T-helper 2 cell treated with Interferon-gamma antibody and Interleukin-4, amounts not matched to agents 5 μg/mL and 100 μg/mL, for 36 hours (primary cell): ENCODE measurements at regions not wholly inside any gene's neighbourhood (a gene's known extent, or its start where the extent isn't known, plus 50 kb on each side); places are given as distances from the start of the nearest gene placed in this dataset.

ENCODE experiments used
- DNase-seq: peaks from one replicate; pipeline ENCODE4 v3.0.0; 2021; ENCODE audit warnings: low spot score
- H3K27ac Mint-ChIP-seq: one replicate; pipeline ENCODE4 v1.8.0; 2021; ENCODE audit warnings: mild to moderate bottlenecking, mixed read lengths
- H3K27me3 Mint-ChIP-seq: one replicate; pipeline ENCODE4 v1.8.0; 2021; ENCODE audit warnings: low read depth, mixed read lengths
- H3K36me3 Mint-ChIP-seq: one replicate; pipeline ENCODE4 v1.8.0; 2021; ENCODE audit warnings: low read depth, mixed read lengths
- H3K4me1 Mint-ChIP-seq: one replicate; pipeline ENCODE4 v1.8.0; 2021; ENCODE audit warnings: low read depth, mixed read lengths
- H3K4me3 Mint-ChIP-seq: one replicate; pipeline ENCODE4 v1.8.0; 2022; ENCODE audit warnings: mild to moderate bottlenecking, moderate library complexity, mixed read lengths
- H3K9me3 Mint-ChIP-seq: one replicate; pipeline ENCODE4 v1.8.0; 2021; ENCODE audit warnings: mixed read lengths

DNA sequence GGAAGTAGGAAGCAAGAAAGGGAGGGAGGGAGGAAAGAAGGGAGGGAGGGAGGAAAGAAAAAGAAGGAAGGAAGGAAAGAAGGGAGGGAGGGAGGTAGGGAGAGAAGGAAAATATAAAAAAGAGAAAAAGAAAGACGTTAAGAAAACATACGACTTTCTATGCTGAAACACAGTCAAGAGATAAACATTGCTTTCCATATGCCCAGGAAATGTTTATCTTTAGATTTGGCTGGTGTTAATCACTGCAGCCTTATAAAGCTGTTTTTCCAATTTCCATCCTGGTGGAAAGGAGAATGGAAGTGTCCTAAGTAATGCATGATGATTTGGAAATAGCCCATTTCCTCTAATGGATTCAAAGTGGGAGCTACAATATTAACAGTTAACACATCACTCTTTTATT is 524.3 kb downstream of the MTRR start:
- Mint-ChIP-seq H3K4me3 (no peak overlapping the region), H3K27ac (no peak overlapping the region), H3K27me3 (no peaks in the 10 kb centered on the region), H3K4me1 (no peaks in the 10 kb centered on the region), H3K9me3 (peaks cover 4% of the 10 kb centered on the region), H3K36me3 (no peaks in the 10 kb centered on the region)
- DNase-seq: no peak

- H3K36me3 Mint-ChIP-seq: no peaks in the 10 kb centered on the region
- no peak overlapping the region for H3K4me3 Mint-ChIP-seq
- H3K9me3 Mint-ChIP-seq: peaks cover 4% of the 10 kb centered on the region
- DNase-seq: no peak
- H3K4me1 Mint-ChIP-seq: no peaks in the 10 kb centered on the region
- no peak overlapping the region for H3K27ac Mint-ChIP-seq
- no peaks in the 10 kb centered on the region for H3K27me3 Mint-ChIP-seq
Observed at GRCh38 chr5:8394965-8395364, 526.0 kb downstream of the MTRR start.

- Mint-ChIP-seq H3K36me3 (no peaks in the 10 kb centered on the region), H3K27me3 (no peaks in the 10 kb centered on the region), H3K4me3 (no peak overlapping the region), H3K27ac (no peak overlapping the region), H3K9me3 (no peaks in the 10 kb centered on the region), H3K4me1 (no peaks in the 10 kb centered on the region)
- no peak for DNase-seq
Observed at GRCh38 chr5:8396246-8396645, 527.3 kb downstream of the MTRR start.

- Mint-ChIP-seq H3K9me3 (no peaks in the 10 kb centered on the region), H3K27ac (no peak overlapping the region)
- DNase-seq: no peak
Observed at GRCh38 chr5:8396756-8397155, 527.8 kb downstream of the MTRR start.

GRCh38 chr5:8399471-8399870 is 530.5 kb downstream of the MTRR start:
- no peak overlapping the region for H3K27ac Mint-ChIP-seq
- H3K27me3 Mint-ChIP-seq: no peaks in the 10 kb centered on the region
- H3K4me3 Mint-ChIP-seq: no peak overlapping the region
- no peaks in the 10 kb centered on the region for H3K36me3 Mint-ChIP-seq
- H3K4me1 Mint-ChIP-seq: no peaks in the 10 kb centered on the region
- no peaks in the 10 kb centered on the region for H3K9me3 Mint-ChIP-seq
- no peak for DNase-seq

More at GRCh38 chr5:8396756-8397155, 527.8 kb downstream of the MTRR start:
- no peak overlapping the region for H3K4me3 Mint-ChIP-seq
- H3K4me1 Mint-ChIP-seq: no peaks in the 10 kb centered on the region
- no peaks in the 10 kb centered on the region for H3K36me3 Mint-ChIP-seq
- no peaks in the 10 kb centered on the region for H3K27me3 Mint-ChIP-seq

GRCh38 chr5:8408258-8408657 is 539.3 kb downstream of the MTRR start:
- Mint-ChIP-seq H3K36me3 (no peaks in the 10 kb centered on the region), H3K27ac (no peak overlapping the region), H3K9me3 (peaks cover 11% of the 10 kb centered on the region), H3K27me3 (no peaks in the 10 kb centered on the region), H3K4me1 (no peaks in the 10 kb centered on the region), H3K4me3 (no peak overlapping the region)
- DNase-seq: no peak

GRCh38 chr5:8410618-8411017 is 541.7 kb downstream of the MTRR start:
- DNase-seq: no peak
- H3K27ac Mint-ChIP-seq: no peak overlapping the region
- no peak overlapping the region for H3K4me3 Mint-ChIP-seq
- H3K9me3 Mint-ChIP-seq: peaks cover 23% of the 10 kb centered on the region
- H3K36me3 Mint-ChIP-seq: no peaks in the 10 kb centered on the region
- H3K4me1 Mint-ChIP-seq: no peaks in the 10 kb centered on the region
- no peaks in the 10 kb centered on the region for H3K27me3 Mint-ChIP-seq

DNA sequence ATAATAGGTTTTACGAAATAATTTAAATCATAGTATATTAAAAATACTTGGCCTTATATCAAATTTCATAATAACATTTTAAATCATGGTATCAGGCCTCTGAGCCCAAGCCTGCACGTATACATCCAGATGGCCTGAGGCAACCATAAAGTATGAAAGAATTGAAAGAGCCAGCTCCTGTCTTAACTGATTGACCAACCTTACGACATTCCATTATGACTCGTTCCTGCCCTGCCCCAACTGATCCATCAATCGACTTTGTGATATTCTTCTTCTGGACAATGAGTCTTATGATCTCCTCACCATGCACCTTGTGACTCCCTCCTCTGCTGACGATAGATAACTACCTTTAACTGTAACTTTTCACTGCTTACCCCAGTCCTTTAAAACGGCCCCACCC is 545.0 kb downstream of the MTRR start:
- DNase-seq: no peak
- no peaks in the 10 kb centered on the region for H3K4me1 Mint-ChIP-seq
- H3K27ac Mint-ChIP-seq: no peak overlapping the region
- peaks cover 18% of the 10 kb centered on the region for H3K9me3 Mint-ChIP-seq
- H3K4me3 Mint-ChIP-seq: no peak overlapping the region
- no peaks in the 10 kb centered on the region for H3K36me3 Mint-ChIP-seq
- no peaks in the 10 kb centered on the region for H3K27me3 Mint-ChIP-seq

DNA sequence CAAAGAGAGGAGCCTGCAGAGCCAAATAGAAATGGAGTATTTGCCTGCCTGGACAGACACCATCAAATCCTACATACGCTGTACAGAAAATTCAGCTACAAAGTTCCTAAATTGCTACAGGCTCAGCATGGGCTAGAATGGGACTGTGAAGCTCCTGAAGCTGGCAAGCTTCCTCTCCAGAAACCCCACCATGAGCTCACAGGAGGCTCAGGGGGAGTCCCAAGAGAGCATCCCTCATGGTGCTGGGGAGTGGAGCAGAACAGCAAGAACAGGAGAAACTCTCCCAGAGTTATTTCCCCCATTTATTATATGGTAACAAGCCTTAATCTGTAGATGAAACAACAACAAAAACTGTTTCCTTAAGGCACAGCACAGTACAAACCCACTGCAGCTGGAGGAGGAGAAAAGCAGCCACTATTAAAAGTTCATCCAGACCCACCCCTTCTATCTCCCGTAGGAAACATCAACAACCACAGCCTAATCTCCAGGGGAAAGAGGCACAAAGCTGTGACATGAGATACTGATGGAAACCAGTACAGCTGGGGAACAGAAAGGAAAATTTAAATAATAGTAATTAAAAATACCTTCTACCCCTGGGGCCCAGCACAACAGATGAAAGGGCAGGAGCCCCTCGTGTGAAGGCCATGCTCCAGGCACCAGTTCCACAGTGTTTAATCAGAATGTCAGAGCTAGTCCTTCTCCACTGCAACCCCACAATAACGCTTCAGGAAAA is 548.5 kb downstream of the MTRR start:
- Mint-ChIP-seq H3K4me3 (no peak overlapping the region), H3K27me3 (no peaks in the 10 kb centered on the region), H3K4me1 (no peaks in the 10 kb centered on the region), H3K27ac (no peak overlapping the region), H3K36me3 (no peaks in the 10 kb centered on the region), H3K9me3 (peaks cover 12% of the 10 kb centered on the region)
- no peak for DNase-seq

GRCh38 chr5:8418049-8418426 is 549.1 kb downstream of the MTRR start:
- no peak for DNase-seq
- H3K4me1 Mint-ChIP-seq: no peaks in the 10 kb centered on the region
- H3K27me3 Mint-ChIP-seq: no peaks in the 10 kb centered on the region
- H3K27ac Mint-ChIP-seq: no peak overlapping the region
- no peak overlapping the region for H3K4me3 Mint-ChIP-seq
- no peaks in the 10 kb centered on the region for H3K36me3 Mint-ChIP-seq
- H3K9me3 Mint-ChIP-seq: peaks cover 12% of the 10 kb centered on the region

GRCh38 chr5:8429778-8430758 is 561.1 kb downstream of the MTRR start:
- H3K4me1 Mint-ChIP-seq: no peaks in the 10 kb centered on the region
- H3K4me3 Mint-ChIP-seq: no peak overlapping the region
- no peak overlapping the region for H3K27ac Mint-ChIP-seq
- peaks cover 11% of the 10 kb centered on the region for H3K9me3 Mint-ChIP-seq
- no peaks in the 10 kb centered on the region for H3K36me3 Mint-ChIP-seq
- no peaks in the 10 kb centered on the region for H3K27me3 Mint-ChIP-seq
- no peak for DNase-seq

DNA sequence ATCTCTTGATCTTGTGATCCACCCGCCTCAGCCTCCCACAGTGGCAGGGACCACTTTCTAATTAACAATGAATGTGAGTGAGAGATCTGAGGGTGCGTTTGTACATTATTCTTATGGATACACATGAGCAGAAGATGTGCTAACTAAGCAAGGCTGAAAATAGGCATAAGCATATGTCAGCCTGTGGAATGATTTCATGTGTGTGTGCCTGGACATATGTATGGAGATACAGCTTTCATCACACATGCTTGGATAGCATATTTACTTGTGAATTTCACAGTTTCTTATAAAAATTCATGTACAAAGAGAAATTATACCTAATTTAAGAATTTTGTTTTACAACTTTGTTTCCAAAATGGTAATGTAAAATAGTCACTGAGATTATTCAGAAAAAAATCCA is 565.6 kb downstream of the MTRR start:
- peaks cover 14% of the 10 kb centered on the region for H3K9me3 Mint-ChIP-seq
- H3K27ac Mint-ChIP-seq: no peak overlapping the region
- no peaks in the 10 kb centered on the region for H3K4me1 Mint-ChIP-seq
- no peak overlapping the region for H3K4me3 Mint-ChIP-seq
- no peaks in the 10 kb centered on the region for H3K27me3 Mint-ChIP-seq
- no peaks in the 10 kb centered on the region for H3K36me3 Mint-ChIP-seq
- no peak for DNase-seq

DNA sequence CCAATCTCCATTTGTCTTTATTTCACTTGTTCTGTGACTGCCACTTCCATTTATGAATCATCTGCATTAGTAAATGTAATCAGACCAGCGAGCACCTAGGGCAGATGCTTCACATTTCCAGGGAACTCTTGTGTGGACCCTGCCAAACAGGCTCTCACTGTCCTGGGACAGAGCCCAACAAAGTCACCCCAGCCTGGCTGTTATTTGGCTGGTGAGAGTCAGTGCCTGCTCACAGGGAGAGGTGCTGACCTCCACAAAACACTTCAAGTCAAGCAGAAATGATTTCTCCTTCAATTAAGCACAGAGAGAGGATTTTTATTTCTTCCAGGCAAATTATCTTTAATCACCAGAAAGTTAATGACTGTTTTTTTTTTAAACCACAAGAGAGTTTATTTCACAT is 568.0 kb downstream of the MTRR start:
- Mint-ChIP-seq H3K4me1 (no peaks in the 10 kb centered on the region), H3K36me3 (no peaks in the 10 kb centered on the region), H3K9me3 (peaks cover 14% of the 10 kb centered on the region), H3K27me3 (no peaks in the 10 kb centered on the region), H3K27ac (no peak overlapping the region), H3K4me3 (no peak overlapping the region)
- no peak for DNase-seq

GRCh38 chr5:8445139-8445538 is 576.2 kb downstream of the MTRR start:
- H3K27ac Mint-ChIP-seq: no peak overlapping the region
- H3K36me3 Mint-ChIP-seq: no peaks in the 10 kb centered on the region
- H3K9me3 Mint-ChIP-seq: peaks cover 8% of the 10 kb centered on the region
- H3K27me3 Mint-ChIP-seq: no peaks in the 10 kb centered on the region
- no peak overlapping the region for H3K4me3 Mint-ChIP-seq
- no peaks in the 10 kb centered on the region for H3K4me1 Mint-ChIP-seq
- no peak for DNase-seq
